Chondrocyte (in vitro differentiated cells): ENCODE measurements at regions not wholly inside any gene's neighbourhood (a gene's known extent, or its start where the extent isn't known, plus 50 kb on each side); places are given as distances from the start of the nearest gene placed in this dataset.

Experiments
- DNase-seq: peaks from one replicate; pipeline ENCODE4 v3.0.0; 2021; ENCODE audit warnings: mixed read lengths, low spot score
- H3K27ac Mint-ChIP-seq: one replicate; pipeline ENCODE4 v1.8.0; 2021; ENCODE audit warnings: mild to moderate bottlenecking, moderate library complexity, mixed read lengths; ENCODE audit not compliant: unreplicated experiment
- H3K27me3 Mint-ChIP-seq: 2 replicates; pipeline ENCODE4 v1.8.0; 2021; ENCODE audit warnings: low read depth, mixed read lengths
- H3K36me3 Mint-ChIP-seq: 2 replicates; pipeline ENCODE4 v1.8.0; 2021; ENCODE audit warnings: low read depth, mixed read lengths
- H3K4me1 Mint-ChIP-seq: 2 replicates; pipeline ENCODE4 v1.8.0; 2021; ENCODE audit warnings: low read depth, mild to moderate bottlenecking, mixed read lengths
- H3K4me3 Mint-ChIP-seq: one replicate; pipeline ENCODE4 v1.8.0; 2021; ENCODE audit warnings: mild to moderate bottlenecking, moderate library complexity, mixed read lengths; ENCODE audit not compliant: unreplicated experiment
- H3K9me3 Mint-ChIP-seq: 2 replicates; pipeline ENCODE4 v1.8.0; 2021; ENCODE audit warnings: low read depth, mixed read lengths
- CTCF ChIP-seq: fragments of 200-600 bp; sonication (generic); IDR thresholded peaks from 2 replicates; pipeline ENCODE4 v1.5.0; 2021; ENCODE audit warnings: antibody characterized with exemption, mild to moderate bottlenecking, moderate library complexity

GRCh38 chr17:22654447-22654846 lies 962.1 kb downstream of the KCNJ18 start:
- no peak overlapping the region for H3K27ac Mint-ChIP-seq
- no peak overlapping the region for H3K4me3 Mint-ChIP-seq
- no peaks in the 10 kb centered on the region for H3K36me3 Mint-ChIP-seq
- H3K27me3 Mint-ChIP-seq = no peaks in the 10 kb centered on the region
- TF ChIP-seq CTCF = no peak
- no peaks in the 10 kb centered on the region for H3K4me1 Mint-ChIP-seq
- peaks cover 35% of the 10 kb centered on the region for H3K9me3 Mint-ChIP-seq
- DNase-seq = no peak

GRCh38 chr17:22669721-22670120 lies 977.4 kb downstream of the KCNJ18 start:
- no peak overlapping the region for H3K4me3 Mint-ChIP-seq
- H3K27ac Mint-ChIP-seq = no peak overlapping the region
- H3K4me1 Mint-ChIP-seq = no peaks in the 10 kb centered on the region
- H3K27me3 Mint-ChIP-seq = no peaks in the 10 kb centered on the region
- H3K36me3 Mint-ChIP-seq = peaks cover 1% of the 10 kb centered on the region
- peaks cover 50% of the 10 kb centered on the region for H3K9me3 Mint-ChIP-seq
- no peak for TF ChIP-seq CTCF
- no peak for DNase-seq

GRCh38 chr17:22671110-22671509 lies 978.8 kb downstream of the KCNJ18 start:
- Mint-ChIP-seq H3K4me3 (no peak overlapping the region), H3K9me3 (peaks cover 57% of the 10 kb centered on the region), H3K27me3 (no peaks in the 10 kb centered on the region), H3K4me1 (no peaks in the 10 kb centered on the region), H3K36me3 (peaks cover 1% of the 10 kb centered on the region), H3K27ac (no peak overlapping the region)
- no peak for TF ChIP-seq CTCF
- no peak for DNase-seq

- H3K27ac Mint-ChIP-seq = no peak overlapping the region
- H3K9me3 Mint-ChIP-seq = peaks cover 41% of the 10 kb centered on the region
- no peaks in the 10 kb centered on the region for H3K36me3 Mint-ChIP-seq
- H3K4me3 Mint-ChIP-seq = no peak overlapping the region
- DNase-seq = no peak
- TF ChIP-seq CTCF = no peak
- no peaks in the 10 kb centered on the region for H3K27me3 Mint-ChIP-seq
- H3K4me1 Mint-ChIP-seq = no peaks in the 10 kb centered on the region
These were observed 999.9 kb downstream of the KCNJ18 start for GRCh38 chr17:22692066-22692805.

GRCh38 chr17:22692806-22693171 lies 1000.5 kb downstream of the KCNJ18 start:
- Mint-ChIP-seq H3K27ac (no peak overlapping the region), H3K9me3 (peaks cover 46% of the 10 kb centered on the region), H3K27me3 (no peaks in the 10 kb centered on the region), H3K4me1 (no peaks in the 10 kb centered on the region), H3K4me3 (no peak overlapping the region), H3K36me3 (no peaks in the 10 kb centered on the region)
- TF ChIP-seq CTCF = no peak
- DNase-seq = no peak
